ENCODE measurements at regions not wholly inside any gene's neighbourhood (a gene's known extent, or its start where the extent isn't known, plus 50 kb on each side); places are given as distances from the start of the nearest gene placed in this dataset.

- Histone ChIP-seq H3K4me3 (ENCODE audit: low read depth, low read length) (no peak overlapping the region), H3K4me2 (ENCODE audit: low read length) (no peak overlapping the region), H3K9ac (no peak overlapping the region), H2AFZ (no peak overlapping the region), H3K27ac (no peak overlapping the region), H3K4me1 (no peaks in the 10 kb centered on the region), H3K79me2 (no peaks in the 10 kb centered on the region), H3K9me3 (ENCODE audit: control insufficient read depth, low read length) (no peaks in the 10 kb centered on the region), H3K36me3 (ENCODE audit: control insufficient read depth, insufficient read depth, low read length) (no peaks in the 10 kb centered on the region), H3K27me3 (ENCODE audit: control insufficient read depth, insufficient read depth, low read length) (no peaks in the 10 kb centered on the region)
- TF ChIP-seq CTCF (IDR thresholded peaks at IDR 0.05): no peak
These were observed 110.4 kb upstream of the FZD10 start for GRCh38 chr12:130051900-130052299.

GRCh38 chr12:130053651-130054069 is 108.6 kb upstream of the FZD10 start:
- Histone ChIP-seq H3K79me2 (no peaks in the 10 kb centered on the region), H3K4me2 (ENCODE audit: low read length) (no peak overlapping the region), H3K27ac (no peak overlapping the region), H2AFZ (no peak overlapping the region), H3K9me3 (ENCODE audit: control insufficient read depth, low read length) (no peaks in the 10 kb centered on the region), H3K4me3 (ENCODE audit: low read depth, low read length) (no peak overlapping the region), H3K4me1 (no peaks in the 10 kb centered on the region), H3K27me3 (ENCODE audit: control insufficient read depth, insufficient read depth, low read length) (no peaks in the 10 kb centered on the region), H3K9ac (no peak overlapping the region), H3K36me3 (ENCODE audit: control insufficient read depth, insufficient read depth, low read length) (no peaks in the 10 kb centered on the region)
- no peak for TF ChIP-seq CTCF (IDR thresholded peaks at IDR 0.05)

DNA sequence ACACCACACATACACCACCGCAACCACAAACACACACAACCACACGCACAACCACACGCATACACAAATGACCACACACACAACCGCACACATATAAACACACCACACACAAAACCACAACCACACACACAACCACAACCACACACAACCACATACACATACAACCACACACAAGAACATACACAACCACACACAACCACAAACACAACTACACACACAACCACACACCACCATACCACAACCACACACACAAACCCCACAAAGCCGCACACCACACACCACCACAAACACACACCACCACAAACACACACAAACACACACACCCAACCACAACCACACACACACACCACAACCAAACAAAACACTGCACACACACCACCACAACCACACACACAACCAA is 107.5 kb upstream of the FZD10 start:
- no peaks in the 10 kb centered on the region for H3K4me1 ChIP-seq
- H3K79me2 ChIP-seq: no peaks in the 10 kb centered on the region
- H2AFZ ChIP-seq: no peak overlapping the region
- no peaks in the 10 kb centered on the region for H3K36me3 ChIP-seq (ENCODE audit: control insufficient read depth, insufficient read depth, low read length)
- TF ChIP-seq CTCF (IDR thresholded peaks at IDR 0.05): no peak
- H3K27me3 ChIP-seq (ENCODE audit: control insufficient read depth, insufficient read depth, low read length): no peaks in the 10 kb centered on the region
- no peaks in the 10 kb centered on the region for H3K9me3 ChIP-seq (ENCODE audit: control insufficient read depth, low read length)
- no peak overlapping the region for H3K27ac ChIP-seq
- no peak overlapping the region for H3K4me3 ChIP-seq (ENCODE audit: low read depth, low read length)
- no peak overlapping the region for H3K4me2 ChIP-seq (ENCODE audit: low read length)
- H3K9ac ChIP-seq: no peak overlapping the region

DNA sequence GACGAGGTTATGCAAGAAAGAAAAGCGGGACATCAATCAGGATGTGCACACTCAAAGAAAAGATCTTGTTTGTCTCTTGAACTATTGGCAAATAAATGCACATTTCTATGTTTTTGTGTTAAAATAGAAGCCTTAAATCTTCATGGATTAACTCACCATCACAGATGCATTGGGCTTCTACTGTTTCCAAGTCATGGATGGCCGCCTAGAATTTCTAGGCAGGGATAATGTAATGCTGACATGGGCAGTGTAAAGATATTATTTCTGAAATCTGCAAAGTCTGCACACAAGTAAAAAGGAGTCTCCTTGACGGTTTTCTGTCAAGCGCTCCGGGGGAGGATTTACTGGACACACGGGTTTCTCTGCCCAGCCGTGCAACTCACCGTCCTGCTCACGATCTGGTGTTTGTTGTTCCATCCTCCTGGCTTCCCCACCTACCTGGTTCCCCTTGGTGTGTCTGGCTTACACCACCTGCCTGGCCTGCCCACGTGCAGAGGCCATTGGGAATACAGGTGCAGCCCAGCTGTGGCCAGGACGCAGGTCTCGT is 103.3 kb upstream of the FZD10 start:
- Histone ChIP-seq H3K9ac (no peak overlapping the region), H3K36me3 (ENCODE audit: control insufficient read depth, insufficient read depth, low read length) (no peaks in the 10 kb centered on the region), H3K4me1 (no peaks in the 10 kb centered on the region), H3K27ac (no peak overlapping the region), H3K4me2 (ENCODE audit: low read length) (no peak overlapping the region), H3K4me3 (ENCODE audit: low read depth, low read length) (no peak overlapping the region), H3K27me3 (ENCODE audit: control insufficient read depth, insufficient read depth, low read length) (no peaks in the 10 kb centered on the region), H2AFZ (no peak overlapping the region), H3K79me2 (no peaks in the 10 kb centered on the region), H3K9me3 (ENCODE audit: control insufficient read depth, low read length) (no peaks in the 10 kb centered on the region)
- TF ChIP-seq CTCF (IDR thresholded peaks at IDR 0.05): no peak

DNA sequence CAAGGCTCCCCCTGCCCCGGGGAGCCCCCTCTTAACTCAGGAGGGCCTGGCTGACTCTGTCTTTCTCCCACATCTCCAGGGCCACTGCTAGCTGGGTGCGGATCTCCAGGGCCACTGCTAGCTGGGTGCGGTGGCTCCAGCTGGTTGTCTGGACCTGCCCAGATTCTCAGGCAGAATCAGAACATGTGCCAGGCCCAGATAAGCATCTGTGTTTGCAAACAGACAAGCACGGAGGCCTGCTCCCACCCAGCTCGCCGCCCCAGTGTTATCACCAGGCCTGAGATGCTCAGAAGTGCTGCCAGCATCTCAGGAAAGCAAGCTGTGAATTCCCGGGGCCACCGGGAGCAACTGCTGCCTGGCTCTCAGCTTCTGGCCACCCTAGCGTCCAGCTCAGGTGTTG is 98.4 kb upstream of the FZD10 start:
- Histone ChIP-seq H3K79me2 (no peaks in the 10 kb centered on the region), H3K9me3 (ENCODE audit: control insufficient read depth, low read length) (no peaks in the 10 kb centered on the region), H2AFZ (no peak overlapping the region), H3K36me3 (ENCODE audit: control insufficient read depth, insufficient read depth, low read length) (no peaks in the 10 kb centered on the region), H3K4me1 (no peaks in the 10 kb centered on the region), H3K27me3 (ENCODE audit: control insufficient read depth, insufficient read depth, low read length) (no peaks in the 10 kb centered on the region), H3K9ac (no peak overlapping the region), H3K4me3 (ENCODE audit: low read depth, low read length) (no peak overlapping the region), H3K27ac (no peak overlapping the region), H3K4me2 (ENCODE audit: low read length) (no peak overlapping the region)
- TF ChIP-seq CTCF (IDR thresholded peaks at IDR 0.05): no peak
